Sciatic nerve (tissue), 2 donors: ENCODE measurements at regions not wholly inside any gene's neighbourhood (a gene's known extent, or its start where the extent isn't known, plus 50 kb on each side); places are given as distances from the start of the nearest gene placed in this dataset.
A peak's percentile ranks its signal among the peaks of the same experiment; 100 is the strongest.

Experiments
- ATAC-seq: fragments of 200-7000 bp; cut with Tn5 transposase; one replicate; pipeline ENCODE4 v1.9.1; 2020; ENCODE audit warnings: mild to moderate bottlenecking, moderate library complexity
- DNase-seq: peaks from one replicate; pipeline ENCODE4 v3.0.0-alpha.2; 2020; ENCODE audit warnings: low spot score
- intact Hi-C: fragments of 100-400 bp; cut with DNase I; formaldehyde crosslinking; loops from one replicate; pipeline ENCODE4 v1.14.2; 2022
- donor health status: DM: no; HTN: no; CAD: no.
- donor health status: DM: no; HTN: no; CAD: no.

DNA sequence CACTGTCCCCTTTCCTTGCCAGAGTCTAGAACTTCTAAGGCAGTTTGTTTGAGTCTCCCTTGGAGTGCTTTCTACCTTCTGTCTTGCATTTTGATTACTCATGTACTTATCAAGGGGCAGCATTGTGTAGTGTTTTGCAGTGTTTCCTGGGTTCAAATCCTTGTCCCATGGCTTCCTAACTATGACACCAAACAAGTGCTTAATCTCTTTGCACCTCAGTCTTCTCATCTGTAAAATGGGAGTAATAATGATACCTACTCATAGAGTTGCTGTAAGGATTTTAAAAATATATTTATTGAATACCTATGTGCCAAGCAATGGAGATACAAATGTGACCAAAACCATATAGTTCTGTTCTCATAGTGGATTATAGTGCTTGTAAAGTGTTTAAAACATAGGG lies 105.5 kb upstream of the PKDCC start:
- intact Hi-C loops = no loop called here
- no peak for DNase-seq
- no peak for ATAC-seq

DNA sequence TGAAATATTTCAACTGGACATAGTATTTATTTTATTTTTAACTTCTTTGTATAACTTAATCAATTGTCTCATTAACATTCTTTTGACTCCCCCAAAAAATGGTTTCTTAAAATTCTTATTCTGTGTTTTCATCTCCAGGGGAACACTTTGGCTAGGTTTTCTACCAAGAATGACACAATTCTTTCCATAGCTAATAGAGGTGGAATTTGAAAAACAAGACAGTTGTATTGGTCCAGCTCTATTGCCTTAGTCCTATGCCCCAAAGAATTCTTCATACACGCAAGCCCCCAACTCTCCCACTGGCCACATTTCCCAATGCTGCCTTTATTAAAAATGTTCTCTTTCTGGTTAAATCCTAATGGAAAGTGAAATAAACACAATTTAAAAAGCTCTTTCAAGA lies 104.7 kb upstream of the PKDCC start:
- peak; percentile 44 for ATAC-seq
- DNase-seq = no peak
- intact Hi-C loops = no loop called here

DNA sequence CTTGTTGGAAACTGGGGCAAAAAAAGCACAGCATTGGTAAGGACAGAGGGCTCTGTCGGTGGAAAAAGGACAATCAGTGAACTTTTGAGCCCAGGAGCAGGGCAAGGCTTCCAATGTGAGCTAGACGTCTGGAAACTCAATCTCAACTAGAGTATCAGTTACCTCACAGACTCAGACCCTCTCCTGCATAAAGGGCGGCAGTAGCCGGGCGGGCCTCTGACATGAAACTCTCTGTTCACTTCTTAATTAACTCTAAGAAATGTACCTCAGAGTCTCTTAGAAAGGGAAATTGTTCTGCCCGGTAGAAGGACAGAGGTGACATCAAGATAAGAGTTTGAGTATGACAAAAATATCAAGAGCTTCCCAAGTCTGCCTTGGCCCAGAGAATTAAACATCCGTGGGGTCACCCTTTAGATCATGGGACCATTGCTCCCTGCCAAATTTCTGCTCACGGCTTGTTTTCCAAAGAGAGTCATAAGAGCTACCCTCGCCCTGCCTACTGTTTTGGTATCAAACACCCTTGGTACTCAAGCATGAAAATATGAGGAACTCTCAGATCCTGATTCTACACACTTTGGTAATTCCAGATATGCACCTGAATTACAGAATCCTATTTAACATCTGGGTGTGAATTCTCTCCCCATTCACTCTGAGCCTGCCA lies 103.5 kb upstream of the PKDCC start:
- DNase-seq = no peak
- intact Hi-C loops = no loop called here
- no peak for ATAC-seq

DNA sequence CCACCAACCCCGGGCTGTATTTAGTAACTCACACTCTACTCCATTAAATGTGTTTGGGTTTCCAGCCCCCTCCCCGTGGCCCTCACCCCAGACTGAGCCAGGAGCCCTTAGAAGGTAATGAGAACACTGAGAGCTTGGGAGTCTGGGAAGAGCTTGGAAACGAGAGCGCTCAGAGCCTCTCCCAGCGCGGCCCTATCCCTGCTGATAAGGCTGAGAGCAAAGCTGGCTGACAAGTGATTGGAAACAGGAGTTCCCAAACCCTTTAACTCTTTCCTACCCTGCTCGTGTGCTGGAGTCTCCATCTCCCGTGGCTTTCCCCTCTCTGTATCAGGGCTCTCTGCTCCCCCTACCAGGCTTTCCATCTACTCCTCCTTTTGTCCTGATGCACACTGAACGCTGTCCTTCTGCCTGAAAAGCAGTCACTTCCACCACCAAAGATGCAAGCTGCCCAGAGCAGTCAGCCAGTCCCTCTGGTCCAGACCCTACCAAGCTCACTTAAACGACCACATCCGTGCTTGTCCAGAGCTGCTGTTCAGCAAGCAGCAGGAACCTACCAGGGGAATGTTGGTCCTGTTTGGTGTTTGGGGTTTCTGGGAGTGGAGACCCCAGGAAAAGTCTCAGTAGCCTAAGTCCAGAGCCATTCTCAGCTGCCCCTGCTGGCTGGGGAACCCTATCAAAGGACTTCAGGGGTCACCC lies 100.0 kb upstream of the PKDCC start:
- no peak for DNase-seq
- intact Hi-C loops = no loop called here
- ATAC-seq = peak; percentile 60

DNA sequence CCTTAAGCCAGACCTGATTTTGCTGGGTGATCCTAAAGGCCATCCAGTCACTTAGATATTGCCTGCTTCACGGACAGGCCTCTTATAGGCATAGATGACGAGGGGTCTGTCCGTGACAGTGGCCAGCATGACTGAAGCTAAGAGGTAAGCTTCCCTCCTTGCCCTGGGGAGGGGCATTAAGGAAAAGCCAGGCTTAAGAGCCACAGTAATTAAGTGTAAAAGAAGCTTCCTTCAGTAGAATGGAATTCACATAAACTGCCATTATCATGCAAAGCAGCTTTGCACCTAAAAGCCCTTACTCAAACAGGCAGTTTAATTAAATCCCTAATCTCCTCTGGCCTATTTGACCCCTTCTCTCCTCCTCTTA lies 99.4 kb upstream of the PKDCC start:
- ATAC-seq (no peak), DNase-seq (no peak)
- intact Hi-C loops = no loop called here

DNA sequence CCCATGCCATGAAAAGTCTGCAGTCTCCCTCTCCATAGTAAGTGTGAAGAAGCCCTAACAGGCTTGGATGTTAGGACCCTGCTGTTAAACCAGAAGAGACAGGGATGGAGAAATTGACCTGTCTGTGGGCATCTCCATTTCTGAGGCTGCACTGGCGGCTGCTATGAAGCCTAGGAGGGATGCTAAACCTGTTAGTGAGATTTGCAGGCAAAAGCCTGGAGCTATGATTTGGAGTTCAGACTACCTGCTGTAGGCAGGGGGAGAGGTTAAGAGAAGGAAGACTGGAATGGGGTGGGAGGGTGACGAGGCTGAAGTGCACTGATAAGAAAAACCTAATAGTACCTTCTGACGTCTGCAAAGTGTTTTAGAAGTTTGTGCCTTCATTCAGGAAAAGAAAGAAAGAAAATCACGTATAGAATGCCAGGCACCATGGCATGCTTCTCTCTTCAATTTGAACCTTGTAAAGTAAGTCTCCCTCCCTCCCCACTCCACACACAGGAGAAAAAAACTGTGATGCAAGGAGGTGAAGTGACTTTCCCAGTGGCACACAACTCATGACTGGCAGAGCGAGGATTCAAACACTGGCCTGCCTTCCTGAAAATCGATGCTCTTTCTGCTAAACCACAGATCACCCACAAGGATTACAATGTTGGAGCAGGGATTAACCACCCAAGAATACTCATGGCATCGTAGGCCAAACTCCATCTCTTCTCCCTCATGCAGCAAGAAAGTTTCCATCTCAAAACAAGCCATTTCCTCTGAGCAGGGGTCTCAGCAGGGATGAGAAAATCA lies 98.5 kb upstream of the PKDCC start:
- no peak for DNase-seq
- intact Hi-C loops = no loop called here
- ATAC-seq = no peak

DNA sequence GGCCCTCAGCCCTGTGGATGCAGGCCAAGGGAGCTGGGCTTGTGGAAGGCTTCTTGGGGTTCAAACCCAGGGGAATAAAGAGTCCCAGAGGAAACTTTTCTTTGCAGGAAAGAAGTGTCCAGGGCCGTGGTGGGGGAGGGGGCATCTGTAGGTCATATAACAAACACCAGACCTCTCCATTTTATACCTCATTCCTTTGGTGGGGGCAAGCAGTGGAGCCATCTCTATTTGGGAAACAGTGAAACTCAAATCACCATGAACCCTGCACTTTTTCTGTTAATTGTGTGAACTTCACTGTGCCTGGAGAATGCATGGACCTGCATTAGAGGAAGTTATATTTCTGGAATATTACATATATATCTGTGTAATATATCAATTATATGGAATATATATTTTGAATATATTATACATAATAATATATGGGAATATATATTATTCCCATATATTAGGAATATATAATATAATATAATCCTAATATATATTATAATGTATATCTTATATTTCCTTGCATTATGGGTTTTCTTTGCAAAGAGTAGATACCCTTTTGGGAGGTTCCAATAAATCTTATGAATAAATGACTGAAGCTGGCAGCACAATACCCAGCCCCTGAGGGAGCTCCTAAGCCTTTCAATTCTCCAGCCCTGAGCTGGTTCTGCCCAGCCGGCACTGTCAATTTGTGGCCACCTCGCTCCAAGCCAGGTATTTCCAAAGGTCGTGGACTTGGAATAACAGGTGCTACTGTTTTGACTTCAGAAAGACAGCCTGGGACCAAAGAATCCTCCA lies 97.7 kb upstream of the PKDCC start:
- no peak for ATAC-seq
- no peak for DNase-seq
- intact Hi-C loops = no loop called here

DNA sequence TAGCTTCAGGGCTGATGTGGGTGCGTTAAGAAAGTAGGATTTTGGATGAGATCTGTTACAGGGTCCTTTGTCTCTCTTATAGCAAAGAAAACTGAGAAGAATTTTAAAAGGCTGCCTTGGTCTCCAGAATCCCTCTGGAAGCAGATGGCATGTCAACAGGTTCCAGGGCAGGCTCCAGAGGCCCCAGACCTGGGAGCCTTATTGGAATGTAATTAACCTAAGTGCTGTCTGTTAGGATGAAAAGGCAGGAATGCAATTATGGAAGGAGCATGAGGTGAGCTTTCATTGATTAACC lies 97.2 kb upstream of the PKDCC start:
- ATAC-seq (no peak), DNase-seq (no peak)
- intact Hi-C loops = no loop called here

DNA sequence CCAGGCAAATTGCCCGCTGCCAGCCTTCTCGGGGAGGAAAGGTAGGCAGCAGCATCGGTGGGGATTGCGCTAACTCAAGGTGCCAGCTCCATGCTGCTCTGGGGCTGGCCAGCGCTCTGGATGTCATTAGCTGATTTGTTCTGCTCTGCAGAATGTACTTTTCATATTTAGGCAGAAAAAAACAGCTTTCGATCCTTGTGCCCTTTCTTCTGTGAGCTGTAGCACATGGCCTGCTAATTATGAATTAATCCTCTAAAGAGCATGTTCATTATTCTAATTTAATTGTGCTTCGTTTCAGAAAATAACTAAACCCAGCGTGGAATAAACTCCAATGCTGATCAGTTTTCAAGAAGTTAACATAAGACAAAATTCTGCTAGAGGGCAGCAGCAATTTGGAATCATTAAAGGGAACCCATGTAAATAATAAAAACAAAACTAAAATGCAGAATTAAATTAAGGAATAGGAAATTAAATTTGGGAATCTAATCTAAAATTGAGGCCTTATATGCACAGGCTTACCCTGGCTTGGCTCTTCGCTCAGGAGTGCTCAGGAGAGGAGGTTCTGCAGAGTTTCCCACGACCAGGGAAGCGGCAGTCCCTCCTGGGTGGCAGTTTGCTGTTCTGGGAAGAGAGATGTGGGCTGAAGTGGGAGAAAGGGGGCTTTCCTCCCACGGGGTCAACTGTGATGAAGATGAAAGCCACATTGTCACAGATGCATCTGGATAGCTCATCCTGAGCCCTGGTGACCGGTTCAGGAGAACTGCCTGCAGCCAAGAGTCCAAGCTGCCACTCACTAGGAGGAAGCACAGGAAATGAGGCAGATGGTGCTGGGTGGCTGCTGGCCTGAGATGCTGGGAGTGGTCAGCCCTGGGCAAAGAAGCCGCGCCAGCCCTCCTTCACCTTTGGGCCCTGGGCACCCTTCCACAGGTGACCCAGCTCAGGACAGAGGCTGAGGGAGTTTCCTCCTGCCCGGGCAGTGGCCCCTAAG lies 93.2 kb upstream of the PKDCC start:
- intact Hi-C loops = no loop called here
- DNase-seq (no peak), ATAC-seq (peak; percentile 17)

DNA sequence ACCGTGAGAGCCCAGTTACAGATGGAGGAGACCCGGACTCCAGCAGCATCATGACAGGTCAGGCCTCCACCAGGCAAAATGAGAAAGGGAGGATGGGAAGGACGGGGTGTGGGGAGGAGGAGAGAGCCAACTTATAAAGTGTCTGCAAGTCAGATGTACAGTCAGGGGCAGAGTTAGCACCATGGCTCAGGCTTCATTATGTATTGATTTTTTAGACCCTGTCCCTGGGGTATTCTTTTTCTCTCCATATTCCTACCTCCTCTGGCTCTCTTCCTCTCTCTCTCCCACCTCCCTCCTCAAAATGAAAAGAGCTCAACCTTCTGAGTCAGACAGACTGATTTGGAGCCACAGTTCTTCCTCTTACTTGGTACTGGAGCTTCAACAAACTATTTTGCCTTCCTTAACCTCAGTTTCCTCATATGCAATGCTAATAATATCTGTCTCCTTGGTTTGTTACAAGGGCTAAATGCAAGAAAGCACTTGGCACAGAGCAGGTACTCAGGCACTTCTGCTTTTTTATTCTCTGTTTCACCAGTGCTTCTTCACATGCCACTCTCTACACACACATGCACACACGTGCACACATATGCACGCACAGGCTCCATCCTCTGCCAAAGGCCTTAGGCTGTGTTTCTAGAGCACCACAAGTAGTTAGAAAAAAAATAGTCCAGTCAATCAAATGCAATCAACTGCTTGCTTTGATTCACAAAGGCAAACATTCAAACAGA lies 92.3 kb upstream of the PKDCC start:
- ATAC-seq = no peak
- no peak for DNase-seq
- intact Hi-C loops = no loop called here

DNA sequence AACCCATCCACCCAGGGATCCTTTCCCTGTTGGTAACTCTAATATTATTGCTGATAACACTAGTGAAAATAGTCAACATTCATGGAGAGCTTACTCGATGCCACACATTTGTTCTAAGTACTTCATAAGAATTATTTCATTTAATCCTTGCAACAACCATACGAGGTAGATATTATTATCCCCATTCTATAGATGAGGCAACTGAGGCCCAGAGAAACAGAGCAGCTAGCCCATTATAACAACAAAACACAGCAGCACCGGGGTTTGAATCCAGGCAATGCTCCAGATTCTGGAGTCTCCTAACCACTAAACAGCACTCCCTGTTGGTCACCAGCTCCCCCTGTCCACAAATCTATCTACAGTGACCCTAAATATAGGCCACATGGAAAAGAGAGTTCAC lies 90.4 kb upstream of the PKDCC start:
- DNase-seq (no peak), ATAC-seq (no peak)
- intact Hi-C loops = no loop called here

DNA sequence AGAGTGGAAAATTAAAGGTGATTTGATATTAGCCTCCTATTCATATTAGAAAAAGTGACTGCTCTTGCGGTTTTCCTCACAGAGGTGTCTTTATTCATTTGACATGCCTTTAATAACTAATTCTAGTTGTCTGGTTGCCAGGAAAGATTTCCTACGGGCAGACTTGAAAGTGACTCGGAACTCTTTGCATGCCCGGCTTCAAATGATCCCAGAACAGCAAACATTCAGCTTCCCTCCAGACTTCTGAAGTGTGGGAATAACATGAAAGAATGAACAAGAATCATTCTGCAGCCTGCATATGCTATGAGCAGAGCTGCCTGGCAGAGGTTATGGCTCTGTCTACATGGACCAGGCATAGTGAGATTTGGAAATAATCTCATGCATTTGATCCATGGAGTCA lies 89.6 kb upstream of the PKDCC start:
- intact Hi-C loops = no loop called here
- DNase-seq (no peak), ATAC-seq (no peak)

DNA sequence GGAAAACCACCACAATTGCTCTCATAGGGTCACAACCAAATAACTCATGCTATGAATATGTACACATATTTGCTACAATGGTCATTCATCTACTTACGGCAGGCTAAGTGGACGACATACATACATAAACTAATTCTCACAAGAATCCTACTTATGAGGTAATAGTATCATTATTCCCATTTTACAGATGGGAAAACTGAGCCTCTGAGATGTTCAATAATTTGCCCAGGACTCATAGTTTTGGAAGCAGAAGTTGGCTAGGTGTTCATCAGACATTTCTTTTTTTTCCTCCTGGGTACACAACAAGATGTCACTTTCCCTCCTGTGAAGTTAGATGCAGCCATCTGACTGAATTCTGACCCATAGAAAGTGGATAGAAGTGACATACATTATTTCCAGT lies 89.0 kb upstream of the PKDCC start:
- DNase-seq (no peak), ATAC-seq (no peak)
- intact Hi-C loops = no loop called here

DNA sequence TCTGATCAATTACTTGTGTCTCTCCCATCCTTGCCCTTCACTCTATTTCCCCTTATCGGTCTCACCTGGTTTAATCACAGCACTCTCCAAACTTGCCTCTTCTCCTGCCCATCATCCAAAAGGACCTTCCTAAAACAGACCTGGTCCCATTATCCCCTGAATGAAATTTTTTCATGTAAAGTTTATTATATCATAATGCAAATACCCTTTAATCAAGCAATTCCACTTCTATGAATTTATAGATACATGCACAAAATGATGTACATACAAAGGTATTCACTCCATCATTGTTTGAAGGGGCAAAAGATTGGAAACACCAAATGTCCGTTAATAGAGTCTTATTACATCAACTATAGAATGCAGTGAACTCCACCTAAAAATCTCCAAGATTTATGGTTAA lies 88.1 kb upstream of the PKDCC start:
- no peak for DNase-seq
- intact Hi-C loops = no loop called here
- ATAC-seq = no peak

DNA sequence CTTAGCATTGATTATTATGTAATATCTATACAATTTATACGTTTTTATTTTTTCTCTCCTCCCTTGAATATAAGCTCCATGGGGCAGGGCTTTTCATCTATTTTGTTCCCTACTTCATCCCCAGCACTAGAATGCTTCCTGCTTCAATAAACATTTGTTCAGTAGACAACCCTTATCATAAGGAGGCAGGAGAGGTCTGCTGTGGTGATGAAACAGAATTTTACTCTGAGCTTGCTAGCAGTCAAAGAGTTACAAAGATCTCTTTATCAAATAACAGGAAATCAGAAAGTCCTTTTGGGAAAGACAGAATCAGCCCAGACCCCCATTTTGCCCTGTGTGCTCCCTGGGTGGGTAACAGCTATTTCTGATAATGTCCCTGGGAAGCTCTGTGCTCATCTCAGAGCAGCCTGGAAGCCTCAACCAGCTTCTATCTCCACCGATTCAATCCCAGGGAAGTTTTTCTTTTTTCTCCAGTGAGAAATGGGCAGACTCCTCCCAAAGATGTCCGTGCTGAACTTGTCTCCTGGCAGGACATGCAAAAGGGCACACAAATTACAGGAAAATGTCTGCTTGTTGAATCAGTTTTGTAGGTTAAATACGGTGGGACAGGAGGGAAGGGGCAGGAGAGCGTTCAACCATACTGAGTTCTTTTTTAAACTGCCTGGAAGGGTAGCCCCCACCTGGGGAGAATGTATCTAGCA lies 84.7 kb upstream of the PKDCC start:
- ATAC-seq (no peak), DNase-seq (no peak)
- intact Hi-C loops = no loop called here

DNA sequence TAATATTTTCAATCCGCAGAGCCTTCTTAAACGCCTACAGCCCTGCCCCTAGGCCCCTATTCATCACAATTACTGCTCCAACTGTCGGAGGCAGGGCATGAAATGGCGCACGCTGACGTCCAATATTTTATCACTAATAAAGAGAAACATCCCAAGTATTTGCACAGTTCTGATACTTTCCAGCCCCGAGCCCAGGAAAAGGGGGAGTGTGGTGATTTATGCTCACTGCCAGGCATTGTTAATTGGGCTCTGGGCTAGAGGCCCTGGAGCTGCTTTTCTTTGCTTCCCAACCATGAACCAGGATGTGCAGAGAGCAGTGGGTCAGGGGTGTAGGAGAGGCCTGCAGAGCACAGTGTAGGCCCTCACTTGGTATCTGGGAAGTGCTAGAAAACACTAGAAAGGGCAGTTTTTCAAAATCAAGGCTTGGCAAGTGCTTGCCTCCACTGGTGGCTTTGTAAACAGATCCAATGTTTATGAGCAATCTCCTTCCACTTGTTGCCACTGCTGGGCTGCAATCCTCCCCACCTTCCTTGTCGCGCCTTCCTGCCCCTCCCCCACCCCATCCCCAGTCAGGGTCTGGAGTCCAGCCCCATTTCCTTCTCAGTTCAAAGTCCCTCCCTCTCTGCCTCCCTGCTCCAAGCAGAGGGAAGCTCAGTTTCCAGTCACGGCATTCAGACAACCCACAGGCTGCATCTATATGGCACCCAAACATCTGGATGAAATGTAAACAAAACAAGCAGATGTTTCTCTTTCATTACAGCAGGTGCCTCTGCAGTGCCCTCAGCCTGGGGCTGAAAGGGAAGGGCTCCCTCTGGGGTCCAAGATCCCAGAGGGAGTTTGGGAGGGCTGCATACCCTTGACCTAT lies 83.9 kb upstream of the PKDCC start:
- DNase-seq (peak; percentile 87), ATAC-seq (peak; percentile 37)
- intact Hi-C loops = no loop called here
